Brain microvascular endothelial cell (primary cell): ENCODE measurements at regions not wholly inside any gene's neighbourhood (a gene's known extent, or its start where the extent isn't known, plus 50 kb on each side); places are given as distances from the start of the nearest gene placed in this dataset.

Experiments
- DNase-seq: peaks from one replicate; pipeline ENCODE4 v3.0.0-alpha.2; 2020
- H3K27ac ChIP-seq: fragments of 250-450 bp; sonication (Bioruptor Pico); 2 replicates; pipeline ENCODE4 v1.5.1; 2020; ENCODE audit warnings: mild to moderate bottlenecking, moderate library complexity
- H3K27me3 ChIP-seq: fragments of 250-450 bp; sonication (Bioruptor Pico); replicated peaks from 2 replicates; pipeline ENCODE4 v1.5.1; 2020; ENCODE audit warnings: mild to moderate bottlenecking
- H3K36me3 ChIP-seq: fragments of 250-450 bp; sonication (Bioruptor Pico); replicated peaks from 2 replicates; pipeline ENCODE4 v1.5.1; 2020; ENCODE audit warnings: mild to moderate bottlenecking
- H3K4me3 ChIP-seq: 2 replicates; pipeline ENCODE4 v1.5.1; 2011; ENCODE audit warnings: low read depth, mild to moderate bottlenecking, control low read depth, low read length, moderate library complexity
- CTCF ChIP-seq: IDR thresholded peaks from 2 replicates; pipeline ENCODE4 v1.5.1; 2011; ENCODE audit warnings: low read depth, mild to moderate bottlenecking, moderate library complexity, low read length, control low read depth, inconsistent platforms; ENCODE audit errors: missing control alignments
- in situ Hi-C: cut with HindIII; loops from 2 replicates; pipeline ENCODE4 v1.10.0; 2017; ENCODE audit warnings: low sequenced_read_pairs, low pct_ligation_motif_present

- no peak for DNase-seq
- H3K36me3 ChIP-seq: no peaks in the 10 kb centered on the region
- H3K27ac ChIP-seq: no peak overlapping the region
- in situ Hi-C loops: no loop called here
- no peak overlapping the region for H3K4me3 ChIP-seq
- no peak for TF ChIP-seq CTCF
- no peaks in the 10 kb centered on the region for H3K27me3 ChIP-seq
Measured at GRCh38 chr3:154701055-154701454, 271.1 kb upstream of the GPR149 start.

- no peak for TF ChIP-seq CTCF
- Histone ChIP-seq H3K36me3 (no peaks in the 10 kb centered on the region), H3K27me3 (no peaks in the 10 kb centered on the region), H3K27ac (no peak overlapping the region), H3K4me3 (no peak overlapping the region)
- in situ Hi-C loops: no loop called here
- DNase-seq: no peak
Measured at GRCh38 chr3:154690413-154690812, 260.4 kb upstream of the GPR149 start.

DNA sequence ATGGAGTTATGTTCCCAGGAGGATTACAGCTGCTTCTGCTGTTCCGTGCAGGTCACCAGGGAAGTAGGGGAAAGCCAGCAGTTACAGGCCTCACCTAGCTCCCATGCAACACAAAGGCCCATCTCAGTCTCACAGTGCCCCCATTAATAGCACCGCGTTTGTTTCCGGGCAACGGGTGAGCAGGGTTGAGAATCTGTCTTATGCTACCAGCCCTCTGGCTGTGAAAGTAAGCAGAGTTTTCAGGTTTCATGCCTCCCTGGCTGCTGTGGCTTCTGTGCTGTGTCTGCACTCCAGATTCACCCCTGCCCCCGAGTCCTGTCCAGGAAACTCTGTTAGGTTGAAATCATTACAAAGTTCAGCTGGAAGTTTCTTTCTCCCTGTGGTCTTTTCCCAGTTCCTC, 254.4 kb upstream of the GPR149 start:
- no peak overlapping the region for H3K27ac ChIP-seq
- TF ChIP-seq CTCF: no peak
- in situ Hi-C loops: no loop called here
- no peaks in the 10 kb centered on the region for H3K36me3 ChIP-seq
- H3K27me3 ChIP-seq: no peaks in the 10 kb centered on the region
- DNase-seq: no peak
- H3K4me3 ChIP-seq: no peak overlapping the region

DNA sequence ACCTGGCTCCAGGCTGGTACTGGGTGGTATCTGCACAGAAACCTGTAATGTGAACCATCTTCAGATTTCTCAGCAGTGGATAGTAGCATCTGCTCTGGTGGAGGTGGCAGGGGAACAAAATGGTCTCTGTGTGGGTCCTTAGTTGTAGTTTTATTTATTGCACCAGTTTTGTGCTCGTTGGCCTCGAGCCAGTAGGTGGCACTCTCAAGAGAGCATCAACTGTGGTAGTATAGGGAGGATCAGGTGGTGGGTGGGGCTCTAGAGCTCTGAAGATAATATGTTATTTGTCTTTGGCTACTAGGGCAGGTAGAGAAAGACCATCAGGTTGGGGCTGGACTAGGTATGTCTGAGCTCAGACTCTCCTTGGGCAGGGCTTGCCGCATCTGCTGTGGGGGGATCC, 254.0 kb upstream of the GPR149 start:
- H3K36me3 ChIP-seq: no peaks in the 10 kb centered on the region
- no peak overlapping the region for H3K4me3 ChIP-seq
- no peak for TF ChIP-seq CTCF
- no peaks in the 10 kb centered on the region for H3K27me3 ChIP-seq
- in situ Hi-C loops: no loop called here
- no peak for DNase-seq
- H3K27ac ChIP-seq: no peak overlapping the region

DNA sequence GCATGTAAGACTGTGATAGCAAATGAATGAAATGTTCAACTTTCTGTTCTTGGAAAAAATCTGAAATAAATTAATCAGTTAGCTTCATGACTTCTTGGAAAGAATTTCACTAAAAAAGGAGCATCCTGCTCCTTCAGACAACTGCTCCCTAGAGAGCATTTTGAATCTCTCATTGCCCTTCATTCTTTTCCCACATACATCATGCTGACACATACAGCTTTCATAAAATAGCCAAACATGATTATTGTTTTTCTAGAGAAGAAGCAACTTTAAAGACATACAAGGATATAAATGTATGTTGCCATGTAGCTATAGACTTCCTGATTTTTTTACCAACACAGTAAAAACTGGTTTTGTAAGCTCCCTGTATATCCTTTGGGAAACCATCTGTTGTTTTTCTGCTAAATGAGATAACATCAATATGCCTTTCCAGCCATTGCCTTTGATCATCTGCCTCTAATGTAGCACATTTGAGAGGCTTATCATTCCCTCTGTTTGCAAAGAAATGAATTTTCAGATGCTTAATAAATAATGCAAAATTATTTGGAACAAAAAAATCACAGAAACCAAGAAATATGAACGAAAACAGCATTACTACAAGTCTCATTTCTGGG, 248.2 kb upstream of the GPR149 start:
- no peak for DNase-seq
- H3K36me3 ChIP-seq: no peaks in the 10 kb centered on the region
- no peak for TF ChIP-seq CTCF
- H3K4me3 ChIP-seq: no peak overlapping the region
- in situ Hi-C loops: no loop called here
- no peaks in the 10 kb centered on the region for H3K27me3 ChIP-seq
- no peak overlapping the region for H3K27ac ChIP-seq

- DNase-seq: no peak
- Histone ChIP-seq H3K36me3 (no peaks in the 10 kb centered on the region), H3K27ac (no peak overlapping the region), H3K27me3 (no peaks in the 10 kb centered on the region), H3K4me3 (no peak overlapping the region)
- TF ChIP-seq CTCF: no peak
- in situ Hi-C loops: no loop called here
Measured at GRCh38 chr3:154668835-154669234, 238.8 kb upstream of the GPR149 start.
